HEK293 (cell line): ENCODE measurements at regions not wholly inside any gene's neighbourhood (a gene's known extent, or its start where the extent isn't known, plus 50 kb on each side); places are given as distances from the start of the nearest gene placed in this dataset.

ENCODE experiments used
- CTCF ChIA-PET: fragments of 350-600 bp; formaldehyde crosslinking; extraction: SDS; loops from one replicate; lab custom pipeline; 2021; ENCODE audit warnings: antibody characterized with exemption; lab: Yijun Ruan, JAX
- POLR2A ChIA-PET: fragments of 300-600 bp; formaldehyde crosslinking; extraction: SDS; loops from one replicate; lab custom pipeline; 2020; ENCODE audit warnings: antibody characterized with exemption, inconsistent platforms; lab: Yijun Ruan, JAX
- H3K27ac ChIP-seq: fragments of 200-500 bp; sonication (Bioruptor generic); 2 replicates; pipeline ENCODE4 v1.5.1; 2014; ENCODE audit warnings: low read depth, low read length, control low read depth, inconsistent platforms; ENCODE audit errors: extremely low read depth
- H3K36me3 ChIP-seq, 2 experiments: fragments of 200-500 bp in 1 of 2; sonication (Bioruptor generic) in 1 of 2; 1 replicate in 1 of 2; 2 replicates in 1 of 2; pipeline ENCODE4 v1.5.1; 2014 to 2017; ENCODE audit warnings: inconsistent platforms in 2 of 2, low read length in 2 of 2; ENCODE audit not compliant: control insufficient read depth in 2 of 2, insufficient read depth in 1 of 2
- H3K4me1 ChIP-seq: fragments of 200-500 bp; sonication (Bioruptor generic); 2 replicates; pipeline ENCODE4 v1.5.1; 2014; ENCODE audit warnings: mild to moderate bottlenecking, low read length, inconsistent platforms; ENCODE audit not compliant: control insufficient read depth, insufficient read depth
- H3K4me3 ChIP-seq: 2 replicates; pipeline ENCODE4 v1.5.1; 2011; ENCODE audit warnings: low read depth, mild to moderate bottlenecking, control low read depth, low read length, moderate library complexity
- H3K9me3 ChIP-seq: fragments of 200-500 bp; sonication (Bioruptor generic); 2 replicates; pipeline ENCODE4 v1.5.1; 2014; ENCODE audit warnings: low read depth, low read length, inconsistent platforms; ENCODE audit not compliant: control insufficient read depth, insufficient read depth
- IKZF3 ChIP-seq: fragments of 450-650 bp; IDR thresholded peaks from 2 replicates; pipeline ENCODE4 v1.5.0; 2018; ENCODE audit warnings: missing biosample characterization, mild to moderate bottlenecking, missing genetic modification characterization, moderate library complexity
- KLF8 ChIP-seq: fragments of 450-650 bp; formaldehyde crosslinking; IDR thresholded peaks from 2 replicates; pipeline ENCODE4 v1.5.1; 2016; ENCODE audit warnings: missing biosample characterization, missing genetic modification characterization
- KLF9 ChIP-seq: fragments of 450-650 bp; formaldehyde crosslinking; IDR thresholded peaks from 2 replicates; pipeline ENCODE4 v1.5.1; 2016; ENCODE audit warnings: missing biosample characterization, missing genetic modification characterization, low read depth
- OVOL3 ChIP-seq: fragments of 450-650 bp; formaldehyde crosslinking; IDR thresholded peaks from 2 replicates; pipeline ENCODE4 v1.5.1; 2016; ENCODE audit warnings: missing biosample characterization, missing genetic modification characterization
- WT1 ChIP-seq: fragments of 450-650 bp; formaldehyde crosslinking; IDR thresholded peaks from 2 replicates; pipeline ENCODE4 v1.5.1; 2016; ENCODE audit warnings: missing biosample characterization, missing genetic modification characterization
- ZBTB44 ChIP-seq: fragments of 450-650 bp; IDR thresholded peaks from 2 replicates; pipeline ENCODE4 v1.5.1; 2018; ENCODE audit warnings: missing biosample characterization, mild to moderate bottlenecking, missing genetic modification characterization
- ZNF138 ChIP-seq: fragments of 450-650 bp; formaldehyde crosslinking; IDR thresholded peaks from 2 replicates; pipeline ENCODE4 v1.5.1; 2016; ENCODE audit warnings: missing biosample characterization, missing genetic modification characterization, borderline replicate concordance
- ZNF16 ChIP-seq: fragments of 450-650 bp; formaldehyde crosslinking; IDR thresholded peaks from 2 replicates; pipeline ENCODE4 v1.5.1; 2016; ENCODE audit warnings: low read depth, missing biosample characterization, missing genetic modification characterization
- ZNF350 ChIP-seq: fragments of 450-650 bp; formaldehyde crosslinking; IDR thresholded peaks from 2 replicates; pipeline ENCODE4 v1.5.0; 2017; ENCODE audit warnings: missing biosample characterization, mild to moderate bottlenecking, missing genetic modification characterization
- ZNF394 ChIP-seq: fragments of 450-650 bp; formaldehyde crosslinking; IDR thresholded peaks from 2 replicates; pipeline ENCODE4 v1.5.1; 2016; ENCODE audit warnings: missing biosample characterization, missing genetic modification characterization, mild to moderate bottlenecking, moderate library complexity, borderline replicate concordance
- ZNF596 ChIP-seq: fragments of 450-650 bp; IDR thresholded peaks from 2 replicates; pipeline ENCODE4 v1.5.0; 2018; ENCODE audit warnings: missing biosample characterization, mild to moderate bottlenecking, missing genetic modification characterization, moderate library complexity
- ZNF654 ChIP-seq: fragments of 450-650 bp; formaldehyde crosslinking; IDR thresholded peaks from 2 replicates; pipeline ENCODE4 v1.5.1; 2016; ENCODE audit warnings: low read depth, missing biosample characterization, missing genetic modification characterization
- ZNF664 ChIP-seq: fragments of 450-650 bp; formaldehyde crosslinking; IDR thresholded peaks from 2 replicates; pipeline ENCODE4 v1.5.1; 2016; ENCODE audit warnings: missing biosample characterization, missing genetic modification characterization
- ZNF830 ChIP-seq: fragments of 450-650 bp; IDR thresholded peaks from 2 replicates; pipeline ENCODE4 v1.5.0; 2018; ENCODE audit warnings: missing biosample characterization, missing genetic modification characterization, low read depth, mild to moderate bottlenecking, moderate library complexity
- TF ChIP-seq, protein P1 (sequence below): fragments of 450-650 bp; formaldehyde crosslinking; conservative IDR thresholded peaks from 2 replicates; pipeline ENCODE4 v1.5.1; 2016; ENCODE audit warnings: low read depth, missing biosample characterization, missing genetic modification characterization
- TF ChIP-seq, protein P2 (sequence below): fragments of 450-650 bp; formaldehyde crosslinking; IDR thresholded peaks from 2 replicates; pipeline ENCODE4 v1.5.1; 2016; ENCODE audit warnings: missing biosample characterization, missing genetic modification characterization
- TF ChIP-seq, protein P3 (sequence below): fragments of 450-650 bp; formaldehyde crosslinking; IDR thresholded peaks from 2 replicates; pipeline ENCODE4 v1.5.1; 2016; ENCODE audit warnings: missing biosample characterization, missing genetic modification characterization
- TF ChIP-seq, protein P4 (sequence below): fragments of 450-650 bp; formaldehyde crosslinking; IDR thresholded peaks from 2 replicates; pipeline ENCODE4 v1.5.1; 2016; ENCODE audit warnings: missing biosample characterization, missing genetic modification characterization
- TF ChIP-seq, protein P5 (sequence below): fragments of 450-650 bp; formaldehyde crosslinking; IDR thresholded peaks from 2 replicates; pipeline ENCODE4 v1.5.1; 2016; ENCODE audit warnings: missing biosample characterization, missing genetic modification characterization

GRCh38 chr12:126397660-126398059 lies 1332.4 kb downstream of the AACS start:
- 0 out of 2 replicates have a peak, but pooled peaks cover 2% of the 10 kb centered on the region for H3K9me3 ChIP-seq
- ChIA-PET CTCF (interaction anchor here (0.5 kb wide), 1 partner anchor 28 kb away, joined by 4 read pairs; no protein-coding TSS in a partner anchor), POLR2A (no interaction called here)
- TF ChIP-seq WT1 (tag by site-specific recombination) (no peak), ZNF394 (tag by site-specific recombination) (no peak), ZBTB44 (tag by site-specific recombination) (no peak), OVOL3 (tag by site-specific recombination) (no peak), ZNF654 (tag by site-specific recombination) (no peak), ZNF16 (tag by site-specific recombination) (no peak), ZNF830 (tag by site-specific recombination) (no peak), IKZF3 (tag by site-specific recombination) (no peak), ZNF596 (tag by site-specific recombination) (no peak)
- TF ChIP-seq, protein P1, sequence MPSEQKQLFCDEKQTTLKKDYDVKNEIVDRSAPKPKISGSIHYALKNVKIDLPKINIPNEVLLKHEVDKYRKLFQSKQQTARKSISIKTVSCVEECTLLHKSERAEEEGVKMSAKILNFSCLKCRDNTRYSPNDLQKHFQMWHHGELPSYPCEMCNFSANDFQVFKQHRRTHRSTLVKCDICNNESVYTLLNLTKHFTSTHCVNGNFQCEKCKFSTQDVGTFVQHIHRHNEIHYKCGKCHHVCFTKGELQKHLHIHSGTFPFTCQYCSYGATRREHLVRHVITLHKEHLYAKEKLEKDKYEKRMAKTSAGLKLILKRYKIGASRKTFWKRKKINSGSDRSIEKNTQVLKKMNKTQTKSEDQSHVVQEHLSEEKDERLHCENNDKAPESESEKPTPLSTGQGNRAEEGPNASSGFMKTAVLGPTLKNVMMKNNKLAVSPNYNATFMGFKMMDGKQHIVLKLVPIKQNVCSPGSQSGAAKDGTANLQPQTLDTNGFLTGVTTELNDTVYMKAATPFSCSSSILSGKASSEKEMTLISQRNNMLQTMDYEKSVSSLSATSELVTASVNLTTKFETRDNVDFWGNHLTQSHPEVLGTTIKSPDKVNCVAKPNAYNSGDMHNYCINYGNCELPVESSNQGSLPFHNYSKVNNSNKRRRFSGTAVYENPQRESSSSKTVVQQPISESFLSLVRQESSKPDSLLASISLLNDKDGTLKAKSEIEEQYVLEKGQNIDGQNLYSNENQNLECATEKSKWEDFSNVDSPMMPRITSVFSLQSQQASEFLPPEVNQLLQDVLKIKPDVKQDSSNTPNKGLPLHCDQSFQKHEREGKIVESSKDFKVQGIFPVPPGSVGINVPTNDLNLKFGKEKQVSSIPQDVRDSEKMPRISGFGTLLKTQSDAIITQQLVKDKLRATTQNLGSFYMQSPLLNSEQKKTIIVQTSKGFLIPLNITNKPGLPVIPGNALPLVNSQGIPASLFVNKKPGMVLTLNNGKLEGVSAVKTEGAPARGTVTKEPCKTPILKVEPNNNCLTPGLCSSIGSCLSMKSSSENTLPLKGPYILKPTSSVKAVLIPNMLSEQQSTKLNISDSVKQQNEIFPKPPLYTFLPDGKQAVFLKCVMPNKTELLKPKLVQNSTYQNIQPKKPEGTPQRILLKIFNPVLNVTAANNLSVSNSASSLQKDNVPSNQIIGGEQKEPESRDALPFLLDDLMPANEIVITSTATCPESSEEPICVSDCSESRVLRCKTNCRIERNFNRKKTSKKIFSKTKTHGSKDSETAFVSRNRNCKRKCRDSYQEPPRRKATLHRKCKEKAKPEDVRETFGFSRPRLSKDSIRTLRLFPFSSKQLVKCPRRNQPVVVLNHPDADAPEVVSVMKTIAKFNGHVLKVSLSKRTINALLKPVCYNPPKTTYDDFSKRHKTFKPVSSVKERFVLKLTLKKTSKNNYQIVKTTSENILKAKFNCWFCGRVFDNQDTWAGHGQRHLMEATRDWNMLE, result no peak
- TF ChIP-seq, protein P2, sequence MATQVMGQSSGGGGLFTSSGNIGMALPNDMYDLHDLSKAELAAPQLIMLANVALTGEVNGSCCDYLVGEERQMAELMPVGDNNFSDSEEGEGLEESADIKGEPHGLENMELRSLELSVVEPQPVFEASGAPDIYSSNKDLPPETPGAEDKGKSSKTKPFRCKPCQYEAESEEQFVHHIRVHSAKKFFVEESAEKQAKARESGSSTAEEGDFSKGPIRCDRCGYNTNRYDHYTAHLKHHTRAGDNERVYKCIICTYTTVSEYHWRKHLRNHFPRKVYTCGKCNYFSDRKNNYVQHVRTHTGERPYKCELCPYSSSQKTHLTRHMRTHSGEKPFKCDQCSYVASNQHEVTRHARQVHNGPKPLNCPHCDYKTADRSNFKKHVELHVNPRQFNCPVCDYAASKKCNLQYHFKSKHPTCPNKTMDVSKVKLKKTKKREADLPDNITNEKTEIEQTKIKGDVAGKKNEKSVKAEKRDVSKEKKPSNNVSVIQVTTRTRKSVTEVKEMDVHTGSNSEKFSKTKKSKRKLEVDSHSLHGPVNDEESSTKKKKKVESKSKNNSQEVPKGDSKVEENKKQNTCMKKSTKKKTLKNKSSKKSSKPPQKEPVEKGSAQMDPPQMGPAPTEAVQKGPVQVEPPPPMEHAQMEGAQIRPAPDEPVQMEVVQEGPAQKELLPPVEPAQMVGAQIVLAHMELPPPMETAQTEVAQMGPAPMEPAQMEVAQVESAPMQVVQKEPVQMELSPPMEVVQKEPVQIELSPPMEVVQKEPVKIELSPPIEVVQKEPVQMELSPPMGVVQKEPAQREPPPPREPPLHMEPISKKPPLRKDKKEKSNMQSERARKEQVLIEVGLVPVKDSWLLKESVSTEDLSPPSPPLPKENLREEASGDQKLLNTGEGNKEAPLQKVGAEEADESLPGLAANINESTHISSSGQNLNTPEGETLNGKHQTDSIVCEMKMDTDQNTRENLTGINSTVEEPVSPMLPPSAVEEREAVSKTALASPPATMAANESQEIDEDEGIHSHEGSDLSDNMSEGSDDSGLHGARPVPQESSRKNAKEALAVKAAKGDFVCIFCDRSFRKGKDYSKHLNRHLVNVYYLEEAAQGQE (tag by site-specific recombination), result no peak
- TF ChIP-seq, protein P3, sequence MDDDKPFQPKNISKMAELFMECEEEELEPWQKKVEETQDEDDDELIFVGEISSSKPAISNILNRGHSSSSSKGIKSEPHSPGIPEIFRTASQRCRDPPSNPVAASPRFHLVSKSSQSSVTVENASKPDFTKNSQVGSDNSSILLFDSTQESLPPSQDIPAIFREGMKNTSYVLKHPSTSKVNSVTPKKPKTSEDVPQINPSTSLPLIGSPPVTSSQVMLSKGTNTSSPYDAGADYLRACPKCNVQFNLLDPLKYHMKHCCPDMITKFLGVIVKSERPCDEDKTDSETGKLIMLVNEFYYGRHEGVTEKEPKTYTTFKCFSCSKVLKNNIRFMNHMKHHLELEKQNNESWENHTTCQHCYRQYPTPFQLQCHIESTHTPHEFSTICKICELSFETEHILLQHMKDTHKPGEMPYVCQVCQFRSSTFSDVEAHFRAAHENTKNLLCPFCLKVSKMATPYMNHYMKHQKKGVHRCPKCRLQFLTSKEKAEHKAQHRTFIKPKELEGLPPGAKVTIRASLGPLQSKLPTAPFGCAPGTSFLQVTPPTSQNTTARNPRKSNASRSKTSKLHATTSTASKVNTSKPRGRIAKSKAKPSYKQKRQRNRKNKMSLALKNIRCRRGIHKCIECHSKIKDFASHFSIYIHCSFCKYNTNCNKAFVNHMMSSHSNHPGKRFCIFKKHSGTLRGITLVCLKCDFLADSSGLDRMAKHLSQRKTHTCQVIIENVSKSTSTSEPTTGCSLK (tag by site-specific recombination), result no peak
- TF ChIP-seq, all 188 proteins: peak for 0
- H3K4me1 ChIP-seq, result no peaks in the 10 kb centered on the region
- H3K4me3 ChIP-seq, result no peak overlapping the region
- no peaks in the 10 kb centered on the region for H3K36me3 ChIP-seq
- H3K27ac ChIP-seq, result no peak overlapping the region

DNA sequence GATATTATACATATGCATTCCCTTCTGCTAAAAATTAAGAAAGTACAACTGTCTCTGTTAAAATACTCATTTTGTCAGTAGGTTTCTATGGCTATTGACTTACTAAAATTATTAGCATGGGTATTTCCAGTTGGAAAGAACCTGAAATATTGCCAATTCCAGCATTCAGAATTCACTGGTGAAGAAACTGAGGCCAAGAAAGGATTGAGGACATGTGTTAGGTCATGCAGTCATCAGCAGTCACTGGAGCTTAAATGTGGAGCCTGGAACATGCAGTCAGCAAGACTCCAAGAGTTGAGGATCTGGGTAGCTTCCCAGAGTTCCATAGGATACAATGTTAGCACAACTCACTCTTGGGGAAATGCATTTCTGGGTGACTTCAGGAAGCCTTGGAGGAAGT lies 1335.6 kb downstream of the AACS start:
- H3K4me1 ChIP-seq, result no peaks in the 10 kb centered on the region
- POLR2A ChIA-PET, result no interaction called here
- CTCF ChIA-PET, result no interaction called here
- no peak overlapping the region for H3K27ac ChIP-seq
- no peaks in the 10 kb centered on the region for H3K36me3 ChIP-seq
- H3K9me3 ChIP-seq, result 0 out of 2 replicates have a peak, but pooled peaks cover 2% of the 10 kb centered on the region
- no peak overlapping the region for H3K4me3 ChIP-seq
- TF ChIP-seq ZNF664 (tag by site-specific recombination) (no peak), ZNF350 (tag by site-specific recombination) (no peak), KLF9 (tag by site-specific recombination) (no peak), ZNF654 (tag by site-specific recombination) (no peak), ZNF138 (no peak), KLF8 (tag by site-specific recombination) (no peak)
- TF ChIP-seq, protein P4, sequence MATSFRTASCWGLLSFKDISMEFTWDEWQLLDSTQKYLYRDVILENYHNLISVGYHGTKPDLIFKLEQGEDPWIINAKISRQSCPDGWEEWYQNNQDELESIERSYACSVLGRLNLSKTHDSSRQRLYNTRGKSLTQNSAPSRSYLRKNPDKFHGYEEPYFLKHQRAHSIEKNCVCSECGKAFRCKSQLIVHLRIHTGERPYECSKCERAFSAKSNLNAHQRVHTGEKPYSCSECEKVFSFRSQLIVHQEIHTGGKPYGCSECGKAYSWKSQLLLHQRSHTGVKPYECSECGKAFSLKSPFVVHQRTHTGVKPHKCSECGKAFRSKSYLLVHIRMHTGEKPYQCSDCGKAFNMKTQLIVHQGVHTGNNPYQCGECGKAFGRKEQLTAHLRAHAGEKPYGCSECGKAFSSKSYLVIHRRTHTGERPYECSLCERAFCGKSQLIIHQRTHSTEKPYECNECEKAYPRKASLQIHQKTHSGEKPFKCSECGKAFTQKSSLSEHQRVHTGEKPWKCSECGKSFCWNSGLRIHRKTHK (tag by site-specific recombination), result no peak
- TF ChIP-seq, protein P5, sequence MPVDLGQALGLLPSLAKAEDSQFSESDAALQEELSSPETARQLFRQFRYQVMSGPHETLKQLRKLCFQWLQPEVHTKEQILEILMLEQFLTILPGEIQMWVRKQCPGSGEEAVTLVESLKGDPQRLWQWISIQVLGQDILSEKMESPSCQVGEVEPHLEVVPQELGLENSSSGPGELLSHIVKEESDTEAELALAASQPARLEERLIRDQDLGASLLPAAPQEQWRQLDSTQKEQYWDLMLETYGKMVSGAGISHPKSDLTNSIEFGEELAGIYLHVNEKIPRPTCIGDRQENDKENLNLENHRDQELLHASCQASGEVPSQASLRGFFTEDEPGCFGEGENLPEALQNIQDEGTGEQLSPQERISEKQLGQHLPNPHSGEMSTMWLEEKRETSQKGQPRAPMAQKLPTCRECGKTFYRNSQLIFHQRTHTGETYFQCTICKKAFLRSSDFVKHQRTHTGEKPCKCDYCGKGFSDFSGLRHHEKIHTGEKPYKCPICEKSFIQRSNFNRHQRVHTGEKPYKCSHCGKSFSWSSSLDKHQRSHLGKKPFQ (tag by site-specific recombination), result no peak
